ENCODE measurements at regions not wholly inside any gene's neighbourhood (a gene's known extent, or its start where the extent isn't known, plus 50 kb on each side); places are given as distances from the start of the nearest gene placed in this dataset.

- ChIA-PET POLR2A (no interaction called here), CTCF (no interaction called here)
- Histone ChIP-seq H3K27ac (ENCODE audit: insufficient read depth, low read depth, low read length) (no peak overlapping the region), H3K79me2 (ENCODE audit: control insufficient read depth, insufficient read depth, low read length) (no peaks in the 10 kb centered on the region), H3K4me2 (ENCODE audit: insufficient read depth, low read length) (no peak overlapping the region), H3K4me3 (replicated peaks in 1 of 3; ENCODE audit: insufficient read depth in 1 of 3, low read depth in 1 of 3, low read length in 3 of 3) (no peak overlapping the region), H3K9ac (replicated peaks; ENCODE audit: extremely low read depth, insufficient read depth, low read length) (no peak overlapping the region), H3K36me3 (ENCODE audit: control insufficient read depth in 2 of 2, extremely low read depth in 1 of 2, insufficient read depth in 2 of 2, low read length in 2 of 2) (no peaks in the 10 kb centered on the region), H3K9me3 (replicated peaks; ENCODE audit: control insufficient read depth, insufficient read depth, low read length) (no peaks in the 10 kb centered on the region), H3K27me3 (ENCODE audit: control insufficient read depth in 2 of 2, insufficient read depth in 2 of 2, low read length in 2 of 2) (no peaks in the 10 kb centered on the region), H4K20me1 (replicated peaks; ENCODE audit: control insufficient read depth, extremely low read depth, insufficient read depth, low read length) (no peaks in the 10 kb centered on the region), H3K9me1 (replicated peaks; ENCODE audit: control insufficient read depth, extremely low read depth, insufficient read depth, low read length) (no peaks in the 10 kb centered on the region), H3K4me1 (ENCODE audit: control insufficient read depth, extremely low read depth, insufficient read depth, low read length) (no peaks in the 10 kb centered on the region), H2AFZ (ENCODE audit: low read depth, low read length) (no peak overlapping the region)
- TF ChIP-seq EZH2 (IDR thresholded peaks at IDR 0.05; ENCODE audit: borderline replicate concordance, low read depth, low read length, severe bottlenecking): no peak
- no peak for TF ChIP-seq CTCF (IDR thresholded peaks at IDR 0.05; ENCODE audit: extremely low read depth in 1 of 2, insufficient read depth in 1 of 2, low read depth in 1 of 2, low read length in 2 of 2)
- no peak for TF ChIP-seq MAX (IDR thresholded peaks at IDR 0.05; ENCODE audit: insufficient read depth, insufficient read length)
- no peak for TF ChIP-seq FOS (IDR thresholded peaks at IDR 0.05; ENCODE audit: borderline replicate concordance, insufficient read depth, low read length)
- no peak for TF ChIP-seq POLR2A (IDR thresholded peaks at IDR 0.05; ENCODE audit: low read depth, low read length)
- TF ChIP-seq MYC (IDR thresholded peaks at IDR 0.05; ENCODE audit: low read depth, low read length): no peak
- TF ChIP-seq JUN (IDR thresholded peaks at IDR 0.05; ENCODE audit: borderline replicate concordance, insufficient read depth, insufficient read length, low read depth): no peak
- no peak for TF ChIP-seq POLR2AphosphoS5 (IDR thresholded peaks at IDR 0.05; ENCODE audit: insufficient read depth, low read depth, low read length)
- no peak for TF ChIP-seq GATA2 (IDR thresholded peaks at IDR 0.05; ENCODE audit: insufficient read depth, insufficient read length, low read depth, low read length)
- dilution Hi-C loops (cut with MboI; ENCODE audit: extremely low pct_ligation_motif_present, low sequenced_read_pairs): no loop called here
- intact Hi-C loops (cut with micrococcal nuclease): no loop called here
- BruUV-seq (replicated peaks): no TSS peak
- FAIRE-seq (no peak), DNase-seq (ENCODE audit: low read depth, low spot score) (no peak)
Observed at GRCh38 chr5:15124461-15124860, 252.9 kb upstream of the ANKH start.

Data from endothelial cell of umbilical vein (primary cell).